Brain microvascular endothelial cell (primary cell): ENCODE measurements at regions not wholly inside any gene's neighbourhood (a gene's known extent, or its start where the extent isn't known, plus 50 kb on each side); places are given as distances from the start of the nearest gene placed in this dataset.
"Not testable (repeated sequence)": the region's sequence is repeated elsewhere in the genome, so short reads cannot be mapped to it uniquely, and the experiment has no call there.

Experiments
- DNase-seq: peaks from one replicate; pipeline ENCODE4 v3.0.0-alpha.2; 2020
- H3K27ac ChIP-seq: fragments of 250-450 bp; sonication (Bioruptor Pico); 2 replicates; pipeline ENCODE4 v1.5.1; 2020; ENCODE audit warnings: mild to moderate bottlenecking, moderate library complexity
- H3K27me3 ChIP-seq: fragments of 250-450 bp; sonication (Bioruptor Pico); replicated peaks from 2 replicates; pipeline ENCODE4 v1.5.1; 2020; ENCODE audit warnings: mild to moderate bottlenecking
- H3K36me3 ChIP-seq: fragments of 250-450 bp; sonication (Bioruptor Pico); replicated peaks from 2 replicates; pipeline ENCODE4 v1.5.1; 2020; ENCODE audit warnings: mild to moderate bottlenecking
- H3K4me3 ChIP-seq: 2 replicates; pipeline ENCODE4 v1.5.1; 2011; ENCODE audit warnings: low read depth, mild to moderate bottlenecking, control low read depth, low read length, moderate library complexity
- in situ Hi-C: cut with HindIII; loops from 2 replicates; pipeline ENCODE4 v1.10.0; 2017; ENCODE audit warnings: low sequenced_read_pairs, low pct_ligation_motif_present
- TF ChIP-seq, protein P1 (sequence below): IDR thresholded peaks from 2 replicates; pipeline ENCODE4 v1.5.1; 2011; ENCODE audit warnings: low read depth, mild to moderate bottlenecking, moderate library complexity, low read length, control low read depth, inconsistent platforms; ENCODE audit errors: missing control alignments

DNA sequence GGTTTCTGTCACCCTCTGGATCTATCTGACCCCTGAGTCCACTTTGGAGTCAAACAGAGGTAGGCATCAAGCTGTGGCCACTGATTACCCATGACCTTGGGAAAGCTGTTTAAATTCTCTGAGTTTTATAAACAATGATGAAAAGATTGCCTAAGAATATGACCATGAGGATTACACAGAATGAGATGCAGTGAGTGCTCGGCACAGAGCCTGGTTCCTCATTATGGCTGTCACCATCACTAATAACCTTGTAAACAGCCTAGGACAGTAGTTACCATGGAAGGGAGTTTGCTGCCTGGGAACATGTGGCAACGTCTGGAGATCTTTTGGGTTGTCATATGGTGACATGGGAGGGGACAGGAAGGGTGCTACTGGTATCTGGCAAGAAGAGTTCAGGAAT lies 248.3 kb upstream of the KAZN start:
- Histone ChIP-seq H3K4me3 (no peak overlapping the region), H3K27me3 (no peaks in the 10 kb centered on the region), H3K36me3 (no peaks in the 10 kb centered on the region), H3K27ac (no peak overlapping the region)
- in situ Hi-C loops: no loop called here
- TF ChIP-seq, protein P1, sequence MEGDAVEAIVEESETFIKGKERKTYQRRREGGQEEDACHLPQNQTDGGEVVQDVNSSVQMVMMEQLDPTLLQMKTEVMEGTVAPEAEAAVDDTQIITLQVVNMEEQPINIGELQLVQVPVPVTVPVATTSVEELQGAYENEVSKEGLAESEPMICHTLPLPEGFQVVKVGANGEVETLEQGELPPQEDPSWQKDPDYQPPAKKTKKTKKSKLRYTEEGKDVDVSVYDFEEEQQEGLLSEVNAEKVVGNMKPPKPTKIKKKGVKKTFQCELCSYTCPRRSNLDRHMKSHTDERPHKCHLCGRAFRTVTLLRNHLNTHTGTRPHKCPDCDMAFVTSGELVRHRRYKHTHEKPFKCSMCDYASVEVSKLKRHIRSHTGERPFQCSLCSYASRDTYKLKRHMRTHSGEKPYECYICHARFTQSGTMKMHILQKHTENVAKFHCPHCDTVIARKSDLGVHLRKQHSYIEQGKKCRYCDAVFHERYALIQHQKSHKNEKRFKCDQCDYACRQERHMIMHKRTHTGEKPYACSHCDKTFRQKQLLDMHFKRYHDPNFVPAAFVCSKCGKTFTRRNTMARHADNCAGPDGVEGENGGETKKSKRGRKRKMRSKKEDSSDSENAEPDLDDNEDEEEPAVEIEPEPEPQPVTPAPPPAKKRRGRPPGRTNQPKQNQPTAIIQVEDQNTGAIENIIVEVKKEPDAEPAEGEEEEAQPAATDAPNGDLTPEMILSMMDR: no peak
- DNase-seq: no peak

- H3K36me3 ChIP-seq: no peaks in the 10 kb centered on the region
- in situ Hi-C loops: no loop called here
- no peak overlapping the region for H3K4me3 ChIP-seq
- DNase-seq: no peak
- no peak overlapping the region for H3K27ac ChIP-seq
- H3K27me3 ChIP-seq: no peaks in the 10 kb centered on the region
- TF ChIP-seq, protein P1: no peak
Measured at GRCh38 chr1:14352897-14353296, 245.6 kb upstream of the KAZN start.

DNA sequence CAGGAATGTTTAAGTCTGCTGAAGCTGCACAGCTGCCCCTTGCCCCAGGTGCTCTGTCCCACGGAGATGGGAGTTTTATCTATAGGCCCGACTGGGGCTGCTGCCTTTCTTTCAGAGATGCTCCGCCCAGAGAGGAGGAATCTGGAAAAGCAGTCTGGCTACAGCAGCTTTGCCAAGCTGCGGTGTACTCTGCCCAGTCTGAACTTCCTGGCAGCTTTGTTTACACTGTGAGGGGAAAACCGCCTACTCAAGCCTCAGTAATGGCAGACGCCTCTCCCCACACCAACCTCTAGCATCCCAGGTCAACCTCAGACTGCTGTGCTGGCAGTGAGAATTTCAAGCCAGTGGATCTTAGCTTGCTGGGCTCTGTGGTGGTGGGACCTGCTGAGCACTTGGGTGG lies 237.5 kb upstream of the KAZN start:
- H3K27me3 ChIP-seq, H3K27ac ChIP-seq, in situ Hi-C loops, H3K36me3 ChIP-seq, H3K4me3 ChIP-seq, DNase-seq: not testable (repeated sequence)

- Histone ChIP-seq H3K27ac (no peak overlapping the region), H3K36me3 (no peaks in the 10 kb centered on the region), H3K27me3 (no peaks in the 10 kb centered on the region), H3K4me3 (no peak overlapping the region)
- TF ChIP-seq, protein P1: no peak
- in situ Hi-C loops: no loop called here
- DNase-seq: no peak
Measured at GRCh38 chr1:14362331-14362730, 236.2 kb upstream of the KAZN start.

DNA sequence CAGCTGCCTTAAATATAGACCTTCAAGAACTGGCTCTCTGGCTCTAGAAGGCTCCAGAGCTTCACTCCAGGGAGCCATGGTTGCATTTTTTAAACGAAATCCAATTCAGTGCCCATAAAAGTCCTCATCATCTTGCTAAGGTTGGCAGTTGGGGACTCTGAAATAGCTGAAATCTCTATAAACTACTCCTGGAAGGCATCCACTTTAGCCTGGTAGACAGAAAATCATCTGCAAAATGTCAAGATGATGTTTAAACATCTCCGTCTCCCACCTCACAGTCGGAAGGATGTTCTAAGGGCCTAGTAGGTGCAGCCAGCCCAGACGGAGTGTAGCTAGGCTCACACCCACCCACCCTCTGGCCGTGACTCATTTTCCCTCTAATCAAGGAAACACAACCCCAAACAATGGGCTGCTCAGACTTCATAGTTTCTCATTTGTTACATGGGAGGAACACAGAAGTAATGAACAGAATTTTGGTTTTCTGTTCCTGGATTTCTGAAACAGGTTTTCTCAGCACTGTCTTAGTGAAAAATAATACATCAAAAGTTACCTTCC lies 235.4 kb upstream of the KAZN start:
- H3K36me3 ChIP-seq: no peaks in the 10 kb centered on the region
- DNase-seq: no peak
- H3K4me3 ChIP-seq: no peak overlapping the region
- no peaks in the 10 kb centered on the region for H3K27me3 ChIP-seq
- in situ Hi-C loops: no loop called here
- TF ChIP-seq, protein P1: no peak
- H3K27ac ChIP-seq: no peak overlapping the region

- H3K27ac ChIP-seq: no peak overlapping the region
- DNase-seq: no peak
- no peaks in the 10 kb centered on the region for H3K36me3 ChIP-seq
- TF ChIP-seq, protein P1: no peak
- H3K4me3 ChIP-seq: no peak overlapping the region
- no peaks in the 10 kb centered on the region for H3K27me3 ChIP-seq
- in situ Hi-C loops: no loop called here
Measured at GRCh38 chr1:14363707-14364413, 234.6 kb upstream of the KAZN start.
